GM23248 (cell line): ENCODE measurements at regions not wholly inside any gene's neighbourhood (a gene's known extent, or its start where the extent isn't known, plus 50 kb on each side); places are given as distances from the start of the nearest gene placed in this dataset.

Experiments
- DNase-seq: peaks from one replicate; pipeline ENCODE4 v3.0.0-alpha.2; 2015
- H2AFZ ChIP-seq: fragments of 200-600 bp; sonication (generic); 2 replicates; pipeline ENCODE4 v1.6.1; 2016; ENCODE audit warnings: antibody characterized with exemption
- H3F3A ChIP-seq: fragments of 200-600 bp; sonication (generic); 2 replicates; pipeline ENCODE4 v1.6.1; 2016; ENCODE audit warnings: mild to moderate bottlenecking, antibody characterized with exemption, mixed run types; ENCODE audit not compliant: insufficient read depth
- H3K27ac ChIP-seq: fragments of 200-600 bp; sonication (generic); 2 replicates; pipeline ENCODE4 v1.5.1; 2016; ENCODE audit warnings: mild to moderate bottlenecking
- H3K27me3 ChIP-seq: fragments of 200-600 bp; sonication (generic); replicated peaks from 2 replicates; pipeline ENCODE4 v1.6.1; 2016; ENCODE audit warnings: mild to moderate bottlenecking; ENCODE audit not compliant: insufficient read depth
- H3K36me3 ChIP-seq: fragments of 200-600 bp; sonication (generic); 2 replicates; pipeline ENCODE4 v1.6.1; 2016; ENCODE audit warnings: low read depth, mild to moderate bottlenecking
- H3K4me1 ChIP-seq: fragments of 200-600 bp; sonication (generic); 2 replicates; pipeline ENCODE4 v1.6.1; 2016; ENCODE audit warnings: mild to moderate bottlenecking; ENCODE audit not compliant: insufficient read depth
- H3K4me2 ChIP-seq: fragments of 200-600 bp; sonication (generic); one replicate; pipeline ENCODE4 v1.6.1; 2016; ENCODE audit warnings: mild to moderate bottlenecking; ENCODE audit not compliant: unreplicated experiment
- H3K4me3 ChIP-seq: fragments of 200-600 bp; sonication (generic); 2 replicates; pipeline ENCODE4 v1.5.1; 2016; ENCODE audit warnings: mild to moderate bottlenecking
- H3K79me2 ChIP-seq: fragments of 200-600 bp; sonication (generic); 2 replicates; pipeline ENCODE4 v1.6.1; 2016; ENCODE audit warnings: mild to moderate bottlenecking; ENCODE audit not compliant: insufficient read depth
- H3K9ac ChIP-seq: fragments of 200-600 bp; sonication (generic); 2 replicates; pipeline ENCODE4 v1.6.1; 2016; ENCODE audit warnings: mild to moderate bottlenecking
- H3K9me2 ChIP-seq: fragments of 200-600 bp; sonication (generic); 2 replicates; pipeline ENCODE4 v1.6.1; 2016; ENCODE audit warnings: mixed run types, mild to moderate bottlenecking, moderate library complexity; ENCODE audit not compliant: insufficient read depth
- H3K9me3 ChIP-seq: fragments of 200-600 bp; sonication (generic); one replicate; pipeline ENCODE4 v1.6.1; 2017; ENCODE audit warnings: low read depth
- H4K20me1 ChIP-seq: fragments of 200-600 bp; sonication (generic); 2 replicates; pipeline ENCODE4 v1.6.0; 2016; ENCODE audit not compliant: insufficient read depth
- EZH2 ChIP-seq: fragments of 200-600 bp; sonication (generic); IDR thresholded peaks from 2 replicates; pipeline ENCODE4 v1.6.1; 2018; ENCODE audit warnings: antibody characterized with exemption, mild to moderate bottlenecking; ENCODE audit not compliant: insufficient read depth, poor library complexity, severe bottlenecking
- EZH2phosphoT487 ChIP-seq: fragments of 200-600 bp; sonication (generic); IDR thresholded peaks from 2 replicates; pipeline ENCODE4 v1.6.1; 2018; ENCODE audit warnings: antibody characterized with exemption, moderate library complexity, mild to moderate bottlenecking, low read depth; ENCODE audit not compliant: insufficient read depth
- WGBS, 2 experiments: methylation state at CpG; one replicate each; pipeline ENCODE4 v1.1.6; 2015 to 2017; ENCODE audit warnings: low lambda C conversion rate in 2 of 2, low coverage in 1 of 2; ENCODE audit errors: missing lambda C conversion rate in 2 of 2; 5-methylcytosine and 5-hydroxymethylcytosine counted together
- in situ Hi-C: fragments of 300-500 bp; cut with MboI; formaldehyde crosslinking; loops from 2 replicates; pipeline ENCODE4 v1.15.0; 2020

GRCh38 chr5:67346611-67347010, 150.0 kb upstream of the CD180 start:
- Histone ChIP-seq H2AFZ (no peak overlapping the region), H3K27me3 (no peaks in the 10 kb centered on the region), H3K4me2 (no peak overlapping the region), H4K20me1 (no peaks in the 10 kb centered on the region), H3K79me2 (no peaks in the 10 kb centered on the region), H3K9ac (no peak overlapping the region), H3K9me3 (peaks cover 4% of the 10 kb centered on the region), H3K27ac (no peak overlapping the region), H3K9me2 (no peaks in the 10 kb centered on the region), H3K4me3 (no peak overlapping the region), H3F3A (no peaks in the 10 kb centered on the region), H3K36me3 (no peaks in the 10 kb centered on the region), H3K4me1 (no peaks in the 10 kb centered on the region)
- WGBS, 2 experiments: 72 to 81% methylated on average over 2 of the region's 2 CpGs
- in situ Hi-C loops: no loop called here
- DNase-seq: no peak
- TF ChIP-seq EZH2phosphoT487: no peak
- TF ChIP-seq EZH2: no peak

- H3K9ac ChIP-seq: no peak overlapping the region
- no peaks in the 10 kb centered on the region for H3F3A ChIP-seq
- H3K36me3 ChIP-seq: no peaks in the 10 kb centered on the region
- H3K27ac ChIP-seq: no peak overlapping the region
- H3K4me1 ChIP-seq: no peaks in the 10 kb centered on the region
- no peaks in the 10 kb centered on the region for H4K20me1 ChIP-seq
- peaks cover 4% of the 10 kb centered on the region for H3K9me3 ChIP-seq
- no peak overlapping the region for H2AFZ ChIP-seq
- H3K4me3 ChIP-seq: no peak overlapping the region
- no peaks in the 10 kb centered on the region for H3K27me3 ChIP-seq
- no peak for DNase-seq
- 94 to 98% methylated on average over 2 of the region's 2 CpGs for WGBS, 2 experiments
- in situ Hi-C loops: no loop called here
- no peak for TF ChIP-seq EZH2phosphoT487
- TF ChIP-seq EZH2: no peak
- H3K9me2 ChIP-seq: no peaks in the 10 kb centered on the region
- no peaks in the 10 kb centered on the region for H3K79me2 ChIP-seq
- no peak overlapping the region for H3K4me2 ChIP-seq
Measured at GRCh38 chr5:67344870-67345269, 148.3 kb upstream of the CD180 start.

DNA sequence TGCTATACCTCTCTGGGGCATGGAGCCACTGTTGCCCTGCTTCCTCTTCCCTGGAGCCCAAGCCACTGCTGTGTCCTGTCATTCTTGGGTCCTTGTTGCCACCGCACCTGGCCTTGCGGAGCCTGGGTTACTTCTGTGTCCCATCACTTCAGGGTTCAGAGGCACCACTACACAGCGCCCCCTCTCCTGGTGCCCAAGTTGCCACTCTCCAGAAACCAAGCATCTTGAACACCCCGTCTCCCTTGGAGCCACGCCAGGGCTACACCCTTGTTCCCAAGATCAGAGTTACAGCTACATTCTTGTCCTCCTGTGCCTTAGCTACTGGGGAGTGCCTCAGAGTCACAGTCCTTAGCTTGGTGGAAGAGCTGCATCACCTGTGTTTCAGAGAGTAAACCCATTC, 147.2 kb upstream of the CD180 start:
- in situ Hi-C loops: no loop called here
- no peak overlapping the region for H2AFZ ChIP-seq
- no peaks in the 10 kb centered on the region for H4K20me1 ChIP-seq
- H3K27ac ChIP-seq: no peak overlapping the region
- no peak for DNase-seq
- no peak overlapping the region for H3K9ac ChIP-seq
- H3K9me2 ChIP-seq: no peaks in the 10 kb centered on the region
- 64 to 66% methylated on average over 5 of the region's 5 CpGs for WGBS, 2 experiments
- no peaks in the 10 kb centered on the region for H3K79me2 ChIP-seq
- H3K36me3 ChIP-seq: no peaks in the 10 kb centered on the region
- H3K4me1 ChIP-seq: no peaks in the 10 kb centered on the region
- H3K27me3 ChIP-seq: no peaks in the 10 kb centered on the region
- no peak overlapping the region for H3K4me3 ChIP-seq
- no peaks in the 10 kb centered on the region for H3F3A ChIP-seq
- TF ChIP-seq EZH2phosphoT487: no peak
- TF ChIP-seq EZH2: no peak
- peaks cover 4% of the 10 kb centered on the region for H3K9me3 ChIP-seq
- no peak overlapping the region for H3K4me2 ChIP-seq

- Histone ChIP-seq H3K27ac (no peak overlapping the region), H3K36me3 (no peaks in the 10 kb centered on the region), H3K79me2 (no peaks in the 10 kb centered on the region), H3K9me3 (peaks cover 4% of the 10 kb centered on the region), H3K9ac (no peak overlapping the region), H3K4me3 (no peak overlapping the region), H4K20me1 (no peaks in the 10 kb centered on the region), H3K27me3 (no peaks in the 10 kb centered on the region), H3F3A (no peaks in the 10 kb centered on the region), H3K9me2 (no peaks in the 10 kb centered on the region), H3K4me2 (no peak overlapping the region), H2AFZ (no peak overlapping the region), H3K4me1 (no peaks in the 10 kb centered on the region)
- DNase-seq: no peak
- WGBS, 2 experiments: 69 to 71% methylated on average over 2 of the region's 2 CpGs
- no peak for TF ChIP-seq EZH2phosphoT487
- TF ChIP-seq EZH2: no peak
- in situ Hi-C loops: no loop called here
Measured at GRCh38 chr5:67341478-67341877, 144.9 kb upstream of the CD180 start.

- H3F3A ChIP-seq: no peaks in the 10 kb centered on the region
- H2AFZ ChIP-seq: no peak overlapping the region
- DNase-seq: no peak
- no peaks in the 10 kb centered on the region for H3K4me1 ChIP-seq
- H3K9me3 ChIP-seq: no peaks in the 10 kb centered on the region
- no peaks in the 10 kb centered on the region for H4K20me1 ChIP-seq
- H3K4me3 ChIP-seq: no peak overlapping the region
- H3K9ac ChIP-seq: no peak overlapping the region
- no peak for TF ChIP-seq EZH2phosphoT487
- no peak for TF ChIP-seq EZH2
- in situ Hi-C loops: no loop called here
- no peak overlapping the region for H3K4me2 ChIP-seq
- H3K27me3 ChIP-seq: no peaks in the 10 kb centered on the region
- H3K9me2 ChIP-seq: no peaks in the 10 kb centered on the region
- no peaks in the 10 kb centered on the region for H3K79me2 ChIP-seq
- H3K27ac ChIP-seq: no peak overlapping the region
- H3K36me3 ChIP-seq: no peaks in the 10 kb centered on the region
- WGBS, 2 experiments: 72% methylated on average over 1 of the region's 1 CpG; no CpG with 5 or more reads in 1 of the 2 experiments
Measured at GRCh38 chr5:67339219-67339767, 142.7 kb upstream of the CD180 start.
